ENCODE measurements at regions not wholly inside any gene's neighbourhood (a gene's known extent, or its start where the extent isn't known, plus 50 kb on each side); places are given as distances from the start of the nearest gene placed in this dataset.
"Not testable (repeated sequence)": the region's sequence is repeated elsewhere in the genome, so short reads cannot be mapped to it uniquely, and the experiment has no call there.

- DNase-seq (ENCODE audit: low read depth, low spot score): not testable (repeated sequence)
Observed at GRCh38 chr3:66842761-66843464, 155.2 kb upstream of the KBTBD8 start.

GRCh38 chr3:66851894-66852613 lies 146.1 kb upstream of the KBTBD8 start:
- DNase-seq (ENCODE audit: low read depth, low spot score): peak; percentile 40

DNA sequence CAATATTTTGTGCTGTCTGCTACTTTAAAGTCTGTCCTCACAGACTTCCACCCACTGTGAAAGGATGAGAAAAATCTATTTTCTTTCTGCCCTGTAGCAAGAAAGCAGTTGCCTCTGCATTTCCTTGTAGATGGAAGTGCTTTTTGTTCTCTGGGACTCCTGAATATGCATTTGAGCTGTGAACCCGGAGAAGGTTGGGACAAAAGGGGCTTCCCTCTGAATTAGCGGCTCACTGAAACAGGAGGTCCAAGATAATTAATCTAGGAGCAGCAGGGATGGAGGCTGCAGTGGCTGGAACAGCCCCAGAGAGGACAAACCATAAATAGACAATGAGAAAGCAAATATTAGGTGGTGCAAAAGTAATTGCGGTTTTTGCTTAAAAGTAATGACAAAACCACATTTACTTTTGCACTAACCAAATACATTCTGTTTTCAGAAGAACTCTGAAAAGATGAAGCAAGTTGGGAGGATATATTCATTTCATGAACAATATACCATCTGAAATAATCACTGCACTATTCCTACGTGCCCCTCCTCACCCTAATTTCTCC lies 143.4 kb upstream of the KBTBD8 start:
- DNase-seq (ENCODE audit: low read depth, low spot score): no peak

DNA sequence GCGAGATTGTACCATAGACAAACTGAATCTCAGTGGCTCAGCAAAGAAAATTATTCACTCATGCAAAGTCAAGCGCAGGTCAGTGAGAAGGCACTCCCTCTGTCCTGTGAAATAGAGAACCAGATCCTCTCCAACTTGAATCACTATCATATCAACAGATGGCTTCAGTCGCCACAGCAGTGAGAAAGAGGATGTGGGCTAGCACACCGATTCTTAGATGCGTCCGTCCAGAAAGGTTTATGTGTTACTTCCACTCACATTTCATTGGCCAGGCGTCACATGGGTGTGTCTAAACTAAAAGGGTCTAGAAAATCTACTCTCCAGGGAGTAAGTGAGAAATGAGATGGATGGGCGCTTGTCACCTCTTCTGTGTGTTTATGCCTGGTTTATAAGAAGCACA lies 141.6 kb upstream of the KBTBD8 start:
- no peak for DNase-seq (ENCODE audit: low read depth, low spot score)

- no peak for DNase-seq (ENCODE audit: low read depth, low spot score)
Observed at GRCh38 chr3:66858656-66859381, 139.3 kb upstream of the KBTBD8 start.

GRCh38 chr3:66860771-66861170 lies 137.3 kb upstream of the KBTBD8 start:
- no peak for DNase-seq (ENCODE audit: low read depth, low spot score)

DNA sequence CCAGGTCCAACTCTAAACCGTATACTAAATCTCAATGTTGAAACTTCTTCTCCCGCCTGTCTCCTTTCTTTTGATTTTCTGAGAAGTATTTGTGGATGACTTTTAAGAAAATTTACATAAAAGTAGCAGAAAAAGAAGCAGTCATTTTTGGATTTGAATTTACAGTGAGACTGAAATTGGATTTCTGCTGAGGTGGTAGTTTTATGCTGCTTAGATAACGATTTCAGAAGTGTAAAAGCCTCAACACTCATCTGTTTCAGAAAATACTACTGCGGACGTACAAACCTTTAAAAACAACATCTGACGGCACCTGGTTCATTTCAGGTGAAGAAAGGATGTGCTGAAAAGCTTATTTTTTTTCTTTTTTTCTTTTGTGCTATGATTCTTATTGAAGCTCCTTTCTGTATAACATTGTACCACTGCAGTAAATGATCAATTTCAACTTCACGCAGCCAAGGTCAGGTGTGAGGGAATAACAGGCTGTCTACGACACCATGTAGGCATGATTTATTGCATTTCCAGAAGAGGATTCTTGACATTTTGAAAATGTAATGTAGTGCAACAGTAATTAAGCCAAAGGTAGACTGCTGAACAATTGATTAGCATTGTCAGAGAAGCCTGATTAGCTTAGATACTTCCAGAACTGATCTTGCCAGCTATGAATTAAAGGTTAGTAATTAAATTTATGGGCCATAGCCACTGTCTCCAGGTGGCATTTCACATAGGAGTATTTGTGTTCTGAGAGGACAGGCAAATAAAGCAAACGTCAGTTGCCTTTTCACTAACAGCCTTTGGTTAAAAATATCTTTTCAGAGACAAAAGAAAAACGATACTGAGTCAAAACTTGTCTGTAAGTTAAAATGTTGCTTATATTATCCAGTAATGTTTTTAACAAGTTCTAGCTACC lies 134.6 kb upstream of the KBTBD8 start:
- DNase-seq (ENCODE audit: low read depth, low spot score): no peak

- DNase-seq (ENCODE audit: low read depth, low spot score): no peak
Observed at GRCh38 chr3:66884659-66885058, 113.4 kb upstream of the KBTBD8 start.

DNA sequence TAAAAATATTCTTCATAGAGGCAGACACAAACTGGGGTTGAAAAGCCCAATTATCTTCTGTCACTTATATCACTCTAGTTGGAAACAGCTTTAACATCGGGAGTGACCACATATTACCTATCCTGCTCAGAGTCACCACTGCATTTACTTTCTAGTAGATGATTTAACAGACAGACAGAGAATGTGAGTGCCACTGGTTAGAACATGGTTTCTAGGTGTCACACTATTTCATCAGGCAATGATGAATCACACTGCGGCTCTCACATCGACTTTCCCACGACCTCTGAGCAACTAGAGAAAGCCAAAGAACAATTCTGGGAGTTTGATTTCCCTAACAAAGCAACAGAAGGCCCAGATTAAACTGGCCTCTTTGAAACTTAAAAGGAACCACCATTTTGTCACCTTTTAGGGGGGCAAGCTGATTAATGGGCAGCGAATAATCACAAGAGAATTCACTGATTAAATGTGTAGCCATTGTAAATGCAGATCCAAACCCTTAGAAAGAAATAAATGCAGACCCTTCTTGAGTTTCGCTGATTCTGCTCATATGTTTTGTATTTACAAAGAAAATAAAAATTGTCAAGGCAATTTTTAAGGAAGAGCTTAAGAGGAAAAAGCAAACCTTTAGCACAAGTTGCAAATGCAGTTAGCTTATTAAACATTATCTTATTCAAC lies 112.6 kb upstream of the KBTBD8 start:
- no peak for DNase-seq (ENCODE audit: low read depth, low spot score)

GRCh38 chr3:66889750-66890494 lies 108.2 kb upstream of the KBTBD8 start:
- no peak for DNase-seq (ENCODE audit: low read depth, low spot score)

DNA sequence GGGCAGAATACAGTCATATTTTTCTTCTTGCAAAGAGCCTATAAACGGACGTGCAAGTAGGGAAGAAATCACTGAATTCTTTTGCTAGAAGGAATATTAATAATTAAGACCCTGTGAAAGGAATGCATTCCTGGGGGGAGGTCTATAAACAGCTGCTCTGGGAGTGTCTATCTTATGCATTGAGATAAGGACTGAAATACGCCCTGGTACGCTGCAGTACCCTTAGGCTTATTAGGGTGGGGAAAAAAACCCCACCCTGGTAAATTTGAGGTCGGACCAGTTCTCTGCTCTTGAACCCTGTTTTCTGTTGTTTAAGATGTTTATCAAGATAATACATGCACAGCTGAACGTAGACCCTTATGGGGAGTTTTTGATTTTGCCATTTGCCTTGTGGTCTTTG lies 100.0 kb upstream of the KBTBD8 start:
- no peak for DNase-seq (ENCODE audit: low read depth, low spot score)

DNA sequence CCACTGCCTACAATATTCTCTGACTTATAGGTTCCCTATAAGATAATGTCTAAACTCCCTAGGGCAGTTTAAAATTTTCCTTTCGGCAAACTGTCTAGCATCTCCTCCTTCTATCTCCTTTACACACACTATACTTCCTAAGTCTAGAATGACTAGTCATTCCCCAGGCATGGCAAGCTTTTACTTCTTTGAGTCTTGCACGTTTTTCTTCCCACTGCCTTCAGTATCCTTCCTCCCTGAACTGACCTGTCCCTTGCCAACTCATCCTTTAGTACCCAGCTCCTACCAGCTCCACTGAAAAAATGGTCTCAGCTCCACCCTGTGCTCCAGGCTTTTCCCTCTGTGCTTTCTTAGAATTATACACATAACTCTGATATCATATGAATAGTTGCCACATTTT lies 93.8 kb upstream of the KBTBD8 start:
- no peak for DNase-seq (ENCODE audit: low read depth, low spot score)

DNA sequence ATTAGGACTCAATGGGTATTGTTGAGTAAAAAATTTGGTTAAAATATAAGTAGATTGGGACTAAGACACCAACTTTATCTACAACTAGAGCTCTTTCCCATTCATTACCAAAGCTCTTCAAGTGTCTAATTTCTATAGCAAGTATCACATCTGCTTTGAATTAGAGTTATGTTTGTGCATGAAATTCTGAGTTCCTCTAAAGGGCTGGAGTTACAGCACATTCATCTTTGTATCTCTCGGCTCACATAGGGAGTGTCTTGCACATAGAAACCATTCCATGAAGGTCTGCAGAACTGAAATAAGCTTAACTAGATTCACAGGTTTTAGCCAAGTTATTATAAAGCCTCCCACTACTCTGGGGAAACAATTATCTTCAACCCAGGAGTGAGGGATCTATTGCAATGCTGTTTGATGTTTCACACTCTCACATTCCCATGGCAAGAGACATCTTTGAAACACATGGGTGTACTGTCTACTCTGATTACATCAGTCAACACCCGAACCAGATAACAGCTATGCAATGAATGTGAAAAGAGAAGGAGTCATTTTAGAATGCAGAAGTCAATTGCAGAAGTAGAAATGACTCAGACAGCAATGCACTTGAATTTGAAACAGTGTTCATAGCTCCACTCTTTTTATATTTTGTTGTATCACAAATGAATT lies 93.1 kb upstream of the KBTBD8 start:
- DNase-seq (ENCODE audit: low read depth, low spot score): no peak

GRCh38 chr3:66907136-66907535 lies 91.0 kb upstream of the KBTBD8 start:
- DNase-seq (ENCODE audit: low read depth, low spot score): no peak

DNA sequence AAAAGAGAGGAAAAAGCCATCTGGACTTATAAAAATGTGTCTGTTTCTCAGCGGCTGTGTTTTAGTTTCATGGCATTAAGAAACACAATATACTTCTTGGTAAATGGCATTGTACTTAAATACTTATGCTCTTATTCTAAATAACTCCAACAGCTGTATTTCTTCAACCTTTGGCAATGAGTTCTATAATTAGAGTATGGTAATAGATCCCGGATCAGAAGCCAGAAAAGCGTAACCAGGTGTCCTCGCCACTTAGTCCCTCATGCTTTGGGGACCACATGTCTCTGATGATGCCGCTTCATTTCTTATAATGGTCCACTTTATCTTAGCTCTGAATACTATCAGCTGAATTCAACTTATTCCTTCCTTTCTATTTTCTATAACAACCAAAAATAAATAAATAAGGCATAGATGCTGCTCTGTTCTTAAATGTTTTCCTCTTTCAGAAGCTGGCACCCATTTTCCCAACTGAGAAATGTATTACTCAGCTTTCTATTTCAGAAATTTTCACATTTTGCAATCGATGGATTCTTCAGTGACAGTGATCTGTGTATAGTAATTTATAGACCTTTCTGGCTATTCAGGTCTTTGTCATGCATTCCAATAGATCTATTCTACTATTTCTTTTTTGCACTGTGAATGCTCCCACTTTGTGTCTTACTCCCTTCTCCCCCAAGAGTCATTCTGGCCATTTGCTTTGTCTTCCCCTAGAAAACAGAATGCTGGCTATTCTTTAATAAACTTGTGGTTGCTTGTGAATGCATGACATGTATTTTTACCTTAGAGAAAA lies 87.6 kb upstream of the KBTBD8 start:
- DNase-seq (ENCODE audit: low read depth, low spot score): no peak

DNA sequence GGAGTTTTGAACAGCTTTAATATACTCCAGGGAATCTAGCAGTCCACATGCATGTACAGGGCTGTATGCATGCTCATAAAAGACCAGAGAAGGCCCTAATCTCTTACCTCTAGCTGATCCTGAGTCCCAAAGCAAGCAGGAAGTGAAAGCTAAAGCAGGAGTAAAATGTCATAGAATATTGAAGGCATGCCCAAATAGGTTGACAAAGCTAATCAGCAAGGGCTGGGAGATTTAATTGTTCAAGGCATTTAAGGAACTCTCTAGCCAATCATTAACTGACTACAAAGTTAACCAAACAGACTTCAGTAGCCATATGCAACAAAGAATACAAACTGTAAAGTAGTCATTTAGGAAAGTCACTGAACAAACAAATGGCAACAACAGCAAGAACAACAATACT lies 85.8 kb upstream of the KBTBD8 start:
- no peak for DNase-seq (ENCODE audit: low read depth, low spot score)

GRCh38 chr3:66922058-66922457 lies 76.0 kb upstream of the KBTBD8 start:
- no peak for DNase-seq (ENCODE audit: low read depth, low spot score)

DNA sequence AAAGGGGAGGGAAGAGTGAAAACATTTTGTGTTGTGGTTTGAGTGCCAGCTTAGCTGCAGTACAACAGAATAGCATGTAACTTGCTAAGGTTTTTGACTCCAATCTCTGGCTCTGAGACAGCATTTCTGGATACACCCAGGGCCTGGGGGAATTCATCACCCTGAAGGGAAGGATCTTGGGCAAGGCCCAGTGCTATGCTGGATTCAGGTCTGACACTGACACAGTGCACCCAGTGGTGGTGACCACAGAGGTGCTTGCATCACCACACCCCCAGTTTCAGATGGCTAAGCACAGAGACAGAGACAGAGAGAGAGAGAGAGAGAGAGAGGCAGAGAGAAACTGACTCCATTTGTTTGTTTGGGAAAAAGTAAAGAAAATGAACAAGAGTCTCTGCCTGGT lies 74.1 kb upstream of the KBTBD8 start:
- no peak for DNase-seq (ENCODE audit: low read depth, low spot score)

- no peak for DNase-seq (ENCODE audit: low read depth, low spot score)
Observed at GRCh38 chr3:66928252-66928651, 69.9 kb upstream of the KBTBD8 start.

Data from smooth muscle cell of the brain vasculature (primary cell).